22Rv1 (cell line): ENCODE measurements at regions not wholly inside any gene's neighbourhood (a gene's known extent, or its start where the extent isn't known, plus 50 kb on each side); places are given as distances from the start of the nearest gene placed in this dataset.

ENCODE experiments used
- CTCF ChIP-seq: fragments of 450-650 bp; IDR thresholded peaks from 2 replicates; pipeline ENCODE4 v1.5.1; 2017; ENCODE audit warnings: mild to moderate bottlenecking
- ZFX ChIP-seq: fragments of 450-650 bp; IDR thresholded peaks from 2 replicates; pipeline ENCODE4 v1.6.1; 2017; ENCODE audit warnings: antibody characterized with exemption, borderline replicate concordance

GRCh38 chr3:137471130-137471529 lies 293.0 kb upstream of the SOX14 start:
- TF ChIP-seq CTCF (no peak), ZFX (no peak)
